Nephron (organoid): ENCODE measurements at regions not wholly inside any gene's neighbourhood (a gene's known extent, or its start where the extent isn't known, plus 50 kb on each side); places are given as distances from the start of the nearest gene placed in this dataset.

Experiments used
- H3K27ac Mint-ChIP-seq, 3 experiments: 2 replicates each; pipeline ENCODE4 v1.8.0; 2020; ENCODE audit warnings: mixed read lengths in 3 of 3, mild to moderate bottlenecking in 2 of 3, moderate library complexity in 1 of 3
- H3K27me3 Mint-ChIP-seq: 2 replicates; pipeline ENCODE4 v1.8.0; 2021; ENCODE audit warnings: low read depth, mild to moderate bottlenecking, moderate library complexity, mixed read lengths
- H3K36me3 Mint-ChIP-seq: 2 replicates; pipeline ENCODE4 v1.8.0; 2020; ENCODE audit warnings: low read depth, mixed read lengths
- H3K4me1 Mint-ChIP-seq: 2 replicates; pipeline ENCODE4 v1.8.0; 2020; ENCODE audit warnings: mixed read lengths
- H3K4me3 Mint-ChIP-seq, 3 experiments: 2 replicates each; pipeline ENCODE4 v1.8.0; 2020; ENCODE audit warnings: mild to moderate bottlenecking in 3 of 3, mixed read lengths in 3 of 3, moderate library complexity in 2 of 3
- H3K9me3 Mint-ChIP-seq: 2 replicates; pipeline ENCODE4 v1.8.0; 2020; ENCODE audit warnings: mixed read lengths
- CTCF ChIP-seq, 3 experiments: fragments of 200-600 bp; sonication (generic); IDR thresholded peaks; one replicate each; pipeline ENCODE4 v1.5.0; 2021; ENCODE audit warnings: antibody characterized with exemption in 3 of 3; ENCODE audit not compliant: unreplicated experiment in 3 of 3

GRCh38 chr5:159850160-159850559 is 66.1 kb upstream of the ADRA1B start:
- Mint-ChIP-seq H3K9me3 (no peaks in the 10 kb centered on the region), H3K4me3 (no peak overlapping the region), H3K36me3 (no peaks in the 10 kb centered on the region), H3K27ac (no peak overlapping the region), H3K27me3 (peaks cover 4% of the 10 kb centered on the region), H3K4me1 (peaks cover 5% of the 10 kb centered on the region)
- no peak for TF ChIP-seq CTCF (IDR thresholded peaks at IDR 0.05; ENCODE audit: unreplicated experiment in 3 of 3)

GRCh38 chr5:159851053-159851452 is 65.2 kb upstream of the ADRA1B start:
- TF ChIP-seq CTCF (IDR thresholded peaks at IDR 0.05; ENCODE audit: unreplicated experiment in 3 of 3), result no peak
- H3K4me1 Mint-ChIP-seq, result peaks cover 5% of the 10 kb centered on the region
- no peaks in the 10 kb centered on the region for H3K9me3 Mint-ChIP-seq
- no peak overlapping the region for H3K4me3 Mint-ChIP-seq
- peaks cover 4% of the 10 kb centered on the region for H3K27me3 Mint-ChIP-seq
- no peak overlapping the region for H3K27ac Mint-ChIP-seq
- H3K36me3 Mint-ChIP-seq, result no peaks in the 10 kb centered on the region

- peaks cover 10% of the 10 kb centered on the region for H3K4me1 Mint-ChIP-seq
- no peaks in the 10 kb centered on the region for H3K9me3 Mint-ChIP-seq
- no peak for TF ChIP-seq CTCF (IDR thresholded peaks at IDR 0.05; ENCODE audit: unreplicated experiment in 3 of 3)
- no peak overlapping the region for H3K4me3 Mint-ChIP-seq
- H3K27me3 Mint-ChIP-seq, result peaks cover 7% of the 10 kb centered on the region
- no peak overlapping the region for H3K27ac Mint-ChIP-seq
- H3K36me3 Mint-ChIP-seq, result no peaks in the 10 kb centered on the region
These were observed 61.4 kb upstream of the ADRA1B start for GRCh38 chr5:159854916-159855315.

GRCh38 chr5:159855476-159856191 is 60.6 kb upstream of the ADRA1B start:
- Mint-ChIP-seq H3K27me3 (peaks cover 8% of the 10 kb centered on the region), H3K36me3 (no peaks in the 10 kb centered on the region), H3K9me3 (no peaks in the 10 kb centered on the region), H3K4me1 (peaks cover 6% of the 10 kb centered on the region), H3K4me3 (no peak overlapping the region), H3K27ac (no peak overlapping the region)
- no peak for TF ChIP-seq CTCF (IDR thresholded peaks at IDR 0.05; ENCODE audit: unreplicated experiment in 3 of 3)

GRCh38 chr5:159858871-159859270 is 57.4 kb upstream of the ADRA1B start:
- Mint-ChIP-seq H3K36me3 (no peaks in the 10 kb centered on the region), H3K4me1 (peaks cover 5% of the 10 kb centered on the region), H3K27me3 (peaks cover 25% of the 10 kb centered on the region), H3K27ac (no peak overlapping the region), H3K9me3 (no peaks in the 10 kb centered on the region), H3K4me3 (no peak overlapping the region)
- no peak for TF ChIP-seq CTCF (IDR thresholded peaks at IDR 0.05; ENCODE audit: unreplicated experiment in 3 of 3)

- peaks cover 21% of the 10 kb centered on the region for H3K4me1 Mint-ChIP-seq
- no peak overlapping the region for H3K27ac Mint-ChIP-seq
- no peaks in the 10 kb centered on the region for H3K9me3 Mint-ChIP-seq
- TF ChIP-seq CTCF (IDR thresholded peaks at IDR 0.05; ENCODE audit: unreplicated experiment in 3 of 3), result no peak
- no peak overlapping the region for H3K4me3 Mint-ChIP-seq
- no peaks in the 10 kb centered on the region for H3K36me3 Mint-ChIP-seq
- peaks cover 29% of the 10 kb centered on the region for H3K27me3 Mint-ChIP-seq
These were observed 55.2 kb upstream of the ADRA1B start for GRCh38 chr5:159861086-159861485.
